Coronary artery (tissue), 2 donors: ENCODE measurements at regions not wholly inside any gene's neighbourhood (a gene's known extent, or its start where the extent isn't known, plus 50 kb on each side); places are given as distances from the start of the nearest gene placed in this dataset.

Experiments
- DNase-seq: peaks from one replicate; pipeline ENCODE4 v3.0.0-alpha.2; 2017; ENCODE audit warnings: low spot score
- H3K27ac ChIP-seq, 2 donors: fragments of 200-600 bp; sonication (generic); one replicate each; pipeline ENCODE4 v1.5.1; 2016 to 2019
- H3K4me3 ChIP-seq: fragments of 200-600 bp; sonication (generic); 2 replicates; pipeline ENCODE4 v1.5.1; 2016; ENCODE audit warnings: mild to moderate bottlenecking, moderate library complexity
- CTCF ChIP-seq: fragments of 200-600 bp; sonication (generic); IDR thresholded peaks from one replicate; pipeline ENCODE4 v1.5.1; 2019; ENCODE audit warnings: antibody characterized with exemption

- H3K27ac ChIP-seq = no peak overlapping the region
- no peak for TF ChIP-seq CTCF
- no peak for DNase-seq
- H3K4me3 ChIP-seq = no peak overlapping the region
Measured at GRCh38 chr3:148329481-148330235, 368.0 kb upstream of the AGTR1 start.

- Histone ChIP-seq H3K27ac (no peak overlapping the region), H3K4me3 (no peak overlapping the region)
- no peak for DNase-seq
- TF ChIP-seq CTCF = no peak
Measured at GRCh38 chr3:148330542-148330941, 367.2 kb upstream of the AGTR1 start.

GRCh38 chr3:148331081-148331846 lies 366.4 kb upstream of the AGTR1 start:
- Histone ChIP-seq H3K4me3 (no peak overlapping the region), H3K27ac (no peak overlapping the region)
- TF ChIP-seq CTCF = no peak
- no peak for DNase-seq

- no peak overlapping the region for H3K27ac ChIP-seq
- DNase-seq = no peak
- no peak overlapping the region for H3K4me3 ChIP-seq
- no peak for TF ChIP-seq CTCF
Measured at GRCh38 chr3:148332509-148332908, 365.2 kb upstream of the AGTR1 start.

GRCh38 chr3:148333091-148333490 lies 364.6 kb upstream of the AGTR1 start:
- Histone ChIP-seq H3K4me3 (no peak overlapping the region), H3K27ac (no peak overlapping the region)
- no peak for DNase-seq
- TF ChIP-seq CTCF = no peak

- Histone ChIP-seq H3K4me3 (no peak overlapping the region), H3K27ac (no peak overlapping the region)
- no peak for DNase-seq
- no peak for TF ChIP-seq CTCF
Measured at GRCh38 chr3:148335612-148336011, 362.1 kb upstream of the AGTR1 start.

GRCh38 chr3:148343416-148343815 lies 354.3 kb upstream of the AGTR1 start:
- no peak for TF ChIP-seq CTCF
- DNase-seq = no peak

More at GRCh38 chr3:148343416-148343815, 354.3 kb upstream of the AGTR1 start:
- no peak overlapping the region for H3K27ac ChIP-seq
- H3K4me3 ChIP-seq = no peak overlapping the region
